ENCODE measurements at regions not wholly inside any gene's neighbourhood (a gene's known extent, or its start where the extent isn't known, plus 50 kb on each side); places are given as distances from the start of the nearest gene placed in this dataset.

- no peaks in the 10 kb centered on the region for H3K27me3 ChIP-seq (ENCODE audit: control insufficient read depth in 2 of 2, insufficient read depth in 2 of 2, low read length in 2 of 2)
- H3K9me3 ChIP-seq (replicated peaks; ENCODE audit: control insufficient read depth, insufficient read depth, low read depth, low read length) = no peaks in the 10 kb centered on the region
- H3K4me2 ChIP-seq (ENCODE audit: insufficient read depth, low read length) = no peak overlapping the region
- no peaks in the 10 kb centered on the region for H3K36me3 ChIP-seq (ENCODE audit: control insufficient read depth, insufficient read depth, low read length)
- H3K79me2 ChIP-seq (ENCODE audit: control insufficient read depth, insufficient read depth, low read length) = no peaks in the 10 kb centered on the region
- TF ChIP-seq, protein P1, sequence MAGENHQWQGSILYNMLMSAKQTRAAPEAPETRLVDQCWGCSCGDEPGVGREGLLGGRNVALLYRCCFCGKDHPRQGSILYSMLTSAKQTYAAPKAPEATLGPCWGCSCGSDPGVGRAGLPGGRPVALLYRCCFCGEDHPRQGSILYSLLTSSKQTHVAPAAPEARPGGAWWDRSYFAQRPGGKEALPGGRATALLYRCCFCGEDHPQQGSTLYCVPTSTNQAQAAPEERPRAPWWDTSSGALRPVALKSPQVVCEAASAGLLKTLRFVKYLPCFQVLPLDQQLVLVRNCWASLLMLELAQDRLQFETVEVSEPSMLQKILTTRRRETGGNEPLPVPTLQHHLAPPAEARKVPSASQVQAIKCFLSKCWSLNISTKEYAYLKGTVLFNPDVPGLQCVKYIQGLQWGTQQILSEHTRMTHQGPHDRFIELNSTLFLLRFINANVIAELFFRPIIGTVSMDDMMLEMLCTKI (IDR thresholded peaks at IDR 0.05; ENCODE audit: partially characterized antibody) = no peak
- TF ChIP-seq OTX1 (CRISPR knock-in tag; IDR thresholded peaks at IDR 0.05) (no peak), SMAD4 (CRISPR knock-in tag; conservative IDR thresholded peaks at IDR 0.05) (no peak), POLR3A (IDR thresholded peaks at IDR 0.05; ENCODE audit: borderline replicate concordance, extremely low read depth, insufficient read depth, insufficient read length) (no peak), ZNF143 (CRISPR knock-in tag; IDR thresholded peaks at IDR 0.05) (no peak), ZSCAN32 (CRISPR knock-in tag; IDR thresholded peaks at IDR 0.05) (no peak), EWSR1 (IDR thresholded peaks at IDR 0.05; ENCODE audit: borderline replicate concordance, low read depth, partially characterized antibody) (no peak), SRSF1 (IDR thresholded peaks at IDR 0.05; ENCODE audit: low read depth, low read length) (no peak), ASH1L (IDR thresholded peaks at IDR 0.05; ENCODE audit: borderline replicate concordance, low read depth, partially characterized antibody) (no peak)
- CTCF ChIA-PET (ENCODE audit: low intra/inter-chr PET ratio) = interaction anchor here (0.6 to 1.5 kb wide), 3 partner anchors 68 to 1460 kb away, joined by 3 to 12 read pairs (median 5); no protein-coding TSS in a partner anchor
- no peak overlapping the region for H3K9ac ChIP-seq (ENCODE audit: insufficient read depth in 1 of 2, low read depth in 2 of 2, low read length in 2 of 2)
- H2AFZ ChIP-seq (ENCODE audit: low read depth, low read length) = no peak overlapping the region
- no peak overlapping the region for H3K4me3 ChIP-seq
- H3K27ac ChIP-seq (ENCODE audit: extremely low read depth, low read depth, low read length) = no peak overlapping the region
- ATAC-seq (peak; percentile 49), DNase-seq (ENCODE audit: extremely low read depth in 1 of 4, low spot score in 3 of 4) (no peak), FAIRE-seq (no peak)
- in situ Hi-C loops (cut with MboI) = loop anchor here (25.0 kb wide), 1 partner anchor 1266 kb away; no protein-coding TSS in a partner anchor
- no TSS peak for BruUV-seq (replicated peaks)
- no peaks in the 10 kb centered on the region for H3K4me1 ChIP-seq (replicated peaks in 1 of 2; ENCODE audit: control insufficient read depth in 2 of 2, insufficient read depth in 2 of 2, low read length in 2 of 2)
- no peaks in the 10 kb centered on the region for H3K9me1 ChIP-seq (ENCODE audit: control insufficient read depth, insufficient read depth, low read length)
- intact Hi-C loops (cut with micrococcal nuclease) = loop anchor here (1.0 to 10.0 kb wide), 4 partner anchors 228 to 1460 kb away; no protein-coding TSS in a partner anchor
- POLR2A ChIA-PET = no interaction called here
- no peaks in the 10 kb centered on the region for H4K20me1 ChIP-seq (replicated peaks; ENCODE audit: control insufficient read depth, insufficient read depth, low read length)
These were observed 209.3 kb downstream of the RNF144B start for GRCh38 chr6:18596531-18596835.
